ENCODE measurements at regions not wholly inside any gene's neighbourhood (a gene's known extent, or its start where the extent isn't known, plus 50 kb on each side); places are given as distances from the start of the nearest gene placed in this dataset.
"Not testable (repeated sequence)": the region's sequence is repeated elsewhere in the genome, so short reads cannot be mapped to it uniquely, and the experiment has no call there.

DNA sequence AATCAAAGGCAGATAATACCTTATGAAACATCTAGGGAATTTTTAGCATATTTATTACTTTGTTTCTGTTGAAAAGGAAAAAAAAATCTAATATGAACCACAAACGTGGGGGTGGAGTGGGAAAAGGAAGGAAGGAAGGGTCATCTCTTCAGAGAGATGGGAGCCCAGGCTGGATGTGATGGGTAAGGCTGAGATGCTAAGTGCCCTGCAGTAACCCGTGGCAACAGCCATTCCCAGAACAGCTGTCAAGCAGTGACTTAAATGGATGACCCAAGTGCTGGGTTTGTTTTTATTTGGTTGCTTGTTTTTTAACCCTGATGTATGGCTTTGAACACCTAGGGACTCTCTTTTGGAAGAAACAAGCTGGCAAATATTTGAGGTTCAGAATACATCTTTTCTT is 50.7 kb upstream of the KLF7 start:
- DNase-seq, result no peak

DNA sequence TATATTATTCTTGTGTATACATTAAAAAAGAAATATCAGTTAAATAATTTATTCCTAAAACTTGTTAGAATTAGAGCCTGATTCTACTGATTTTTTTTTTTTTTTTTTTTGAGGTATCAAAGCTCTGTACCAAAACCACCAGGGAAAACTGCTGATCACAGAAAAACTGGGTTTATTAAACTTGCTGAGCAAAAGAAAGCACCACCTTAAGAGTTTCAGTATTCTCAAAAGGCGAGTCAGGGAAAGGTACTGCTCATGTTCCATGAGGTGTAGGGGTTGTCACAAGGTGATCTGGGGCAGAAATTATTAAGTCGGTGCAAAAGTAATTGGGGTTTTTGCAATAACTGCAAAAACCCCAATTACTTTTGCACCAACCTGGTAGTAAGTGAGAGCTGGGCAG is 51.7 kb upstream of the KLF7 start:
- DNase-seq, result no peak

DNA sequence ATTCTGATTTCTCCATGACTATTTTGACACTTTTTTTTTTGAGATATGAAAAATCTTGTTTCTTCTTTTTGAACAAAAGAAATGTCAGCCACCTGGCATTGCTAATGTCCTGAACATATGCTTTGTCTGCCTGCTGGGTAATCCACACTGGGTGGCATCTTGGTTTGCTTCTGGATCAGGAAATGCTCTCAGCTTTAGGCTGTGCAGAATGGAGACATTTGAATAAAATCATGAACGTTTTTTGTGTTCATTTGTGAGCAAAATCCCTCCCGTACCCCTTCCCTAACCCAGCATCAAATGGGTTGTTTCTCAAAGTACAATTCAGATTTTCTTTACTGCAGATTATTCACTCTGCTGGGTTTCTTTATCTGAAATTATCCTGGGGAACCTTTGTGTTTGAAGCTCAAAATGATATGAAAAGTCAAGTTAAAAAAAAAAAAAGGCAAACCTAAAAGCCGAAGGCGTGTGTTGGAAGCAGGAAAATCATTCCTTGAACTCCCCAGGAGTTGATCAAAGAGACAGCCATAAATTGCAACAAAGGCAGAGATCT is 53.4 kb upstream of the KLF7 start:
- no peak for DNase-seq

DNA sequence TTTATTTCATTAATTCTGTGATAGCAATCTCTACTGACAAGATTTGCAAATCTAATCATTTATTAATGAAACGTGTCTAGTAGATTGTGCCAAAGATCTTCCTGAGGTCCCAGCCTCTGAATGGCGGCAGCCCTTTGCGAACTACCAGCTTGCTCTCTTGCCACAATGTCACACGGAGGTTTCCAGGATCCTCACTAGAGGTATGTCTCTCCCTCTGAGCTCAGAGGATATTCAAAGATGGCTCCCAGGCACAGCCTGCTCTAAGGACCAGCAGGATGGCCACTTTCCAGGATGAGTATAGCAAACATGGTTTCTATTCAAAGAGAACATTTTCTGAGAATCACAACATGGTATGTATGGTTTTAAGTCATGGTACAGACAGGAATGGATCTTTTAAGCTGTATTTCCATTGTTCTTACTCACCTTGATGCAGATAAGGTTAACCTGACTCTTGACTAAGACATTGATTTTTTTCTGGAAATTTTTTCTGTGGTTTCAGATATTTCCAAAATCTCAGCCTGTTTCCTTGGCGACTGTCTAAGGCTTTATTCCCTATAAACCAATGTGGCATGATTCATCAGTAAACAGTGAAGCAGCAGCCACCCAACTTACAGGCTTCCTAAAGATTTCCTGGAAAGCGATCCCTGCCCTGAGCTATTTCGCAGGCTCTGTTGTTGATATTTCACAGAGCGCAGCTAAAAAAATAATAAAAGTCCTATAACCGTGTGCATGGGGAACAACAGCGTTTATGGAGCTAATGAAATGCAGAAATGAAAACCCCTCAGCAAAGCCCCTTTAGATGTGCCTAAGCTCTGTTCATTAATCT is 54.1 kb upstream of the KLF7 start:
- peak; percentile 48 for DNase-seq

DNA sequence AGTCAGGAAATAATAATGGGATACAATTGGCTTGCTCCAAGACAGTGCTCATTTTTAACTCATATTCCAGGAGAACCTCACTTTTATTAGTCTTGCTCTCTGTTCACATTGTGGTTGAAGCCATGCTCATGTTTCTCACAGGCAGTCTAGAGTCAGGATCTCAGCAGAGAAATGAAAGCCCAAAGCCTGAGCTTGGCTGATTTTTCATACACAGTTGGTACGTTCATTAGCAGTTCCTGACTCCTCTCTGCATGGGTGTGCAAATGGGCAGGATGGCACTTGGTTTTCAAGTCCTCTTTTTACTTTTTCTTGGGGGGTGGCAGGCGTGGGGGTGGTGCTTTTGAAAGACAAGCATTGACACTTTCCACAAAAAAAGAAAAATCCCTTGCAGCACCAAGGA is 56.0 kb upstream of the KLF7 start:
- DNase-seq, result no peak

DNA sequence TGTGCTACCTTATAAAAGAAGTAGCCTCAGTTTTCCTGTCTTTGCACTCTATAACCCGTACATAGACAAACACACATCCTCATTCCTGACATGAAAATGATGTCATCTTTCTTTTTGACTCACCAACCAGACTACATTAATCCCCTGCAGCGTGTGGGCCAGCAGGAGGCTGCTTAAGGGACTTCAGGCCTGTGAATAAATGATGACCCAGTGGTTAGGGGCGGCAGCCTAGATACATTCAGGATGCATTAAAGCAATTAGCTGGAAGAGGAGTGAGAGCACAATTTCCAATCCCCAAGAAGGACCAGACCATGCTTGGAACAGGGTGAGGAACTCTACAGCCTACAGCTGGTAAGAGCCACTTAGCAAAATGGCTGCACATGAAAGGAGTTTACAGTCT is 57.3 kb upstream of the KLF7 start:
- no peak for DNase-seq

DNA sequence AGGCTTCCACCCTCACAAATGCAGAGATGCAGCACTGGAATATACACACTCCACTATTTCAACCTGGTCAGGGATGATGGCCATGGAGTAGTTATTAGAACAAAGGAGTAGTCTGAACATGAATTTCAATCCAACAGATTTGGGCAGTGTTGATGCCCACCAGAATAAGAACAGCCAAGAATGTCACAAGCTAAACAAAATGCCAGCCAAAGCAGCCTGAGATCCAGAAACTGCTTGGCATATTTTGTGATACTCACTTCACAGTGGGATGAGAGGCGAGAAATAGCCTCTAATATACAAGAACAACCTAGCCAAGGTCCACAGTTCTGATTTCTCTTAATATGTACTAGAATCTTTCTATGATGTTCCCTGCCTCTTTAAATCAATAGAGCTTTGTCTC is 58.6 kb upstream of the KLF7 start:
- DNase-seq, result no peak

DNA sequence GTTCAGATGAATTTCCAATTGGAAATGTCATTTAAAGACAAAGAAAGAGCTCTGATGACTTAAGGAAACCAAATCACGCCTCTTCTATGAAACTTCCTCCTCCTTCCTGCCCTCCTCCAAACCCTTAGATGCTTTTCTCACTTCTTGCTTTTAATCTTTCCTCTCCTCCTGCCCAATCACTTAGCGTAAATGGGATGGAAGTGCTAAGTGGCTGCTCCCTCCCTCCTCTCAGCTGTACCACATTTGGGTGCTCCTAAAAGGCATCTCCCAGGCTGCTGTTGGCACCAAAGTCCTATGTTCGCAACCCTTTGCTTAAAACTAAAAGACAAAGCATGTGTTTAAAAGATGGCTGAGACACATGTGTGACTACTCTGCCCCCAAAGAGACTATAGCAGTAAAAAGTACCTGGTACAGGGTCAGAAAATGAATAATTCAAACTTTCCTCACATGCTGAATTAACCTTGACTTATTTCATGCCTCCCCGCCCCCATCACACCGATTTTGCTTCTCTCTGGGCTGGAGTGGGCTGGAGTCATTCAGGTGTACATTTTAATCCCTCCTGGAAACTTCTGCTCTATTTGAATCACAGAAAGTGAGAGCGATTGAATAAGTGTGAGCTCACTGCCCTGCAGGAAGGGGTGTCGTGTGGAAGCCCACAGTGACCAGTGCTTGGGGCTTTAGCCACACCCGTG is 59.2 kb upstream of the KLF7 start:
- DNase-seq, result no peak

DNA sequence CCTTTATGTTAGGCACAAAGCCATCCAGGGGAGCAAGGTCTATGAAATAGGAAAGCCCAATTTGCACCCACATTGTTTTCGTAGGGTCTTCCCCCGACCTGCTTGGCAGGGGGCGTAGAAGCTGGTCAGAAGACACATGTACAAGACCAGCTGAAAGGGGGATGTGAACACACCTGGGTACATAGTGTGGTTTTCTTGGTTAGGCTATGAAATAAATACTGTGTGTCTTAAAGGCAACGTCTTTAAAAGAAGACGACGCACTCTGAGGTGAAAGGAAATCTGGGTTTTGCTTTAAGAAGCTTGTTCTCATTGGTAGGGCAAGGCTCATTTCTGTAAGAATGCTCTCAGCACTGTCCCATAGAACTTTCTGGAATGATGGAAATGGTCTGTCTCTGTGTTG is 60.0 kb upstream of the KLF7 start:
- no peak for DNase-seq

DNA sequence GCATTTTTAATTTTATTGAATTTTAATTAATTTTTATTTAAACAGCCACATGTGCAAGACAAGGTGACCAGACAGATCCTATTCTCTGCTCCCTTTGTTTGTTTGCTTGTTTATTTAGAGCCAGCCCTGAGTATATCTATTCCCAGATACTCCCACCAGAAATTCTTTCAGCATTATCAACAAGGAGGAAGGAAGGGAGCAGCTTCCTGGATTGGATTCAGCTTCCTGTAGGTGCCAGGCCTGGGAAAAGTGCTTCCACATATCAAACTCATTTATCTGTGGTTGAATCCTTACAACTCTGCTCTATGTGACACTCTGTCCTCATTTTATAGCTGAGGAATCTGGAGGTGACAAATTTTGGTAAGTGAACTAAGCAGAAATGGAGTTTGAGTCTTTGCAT is 60.5 kb upstream of the KLF7 start:
- DNase-seq, result no peak

DNA sequence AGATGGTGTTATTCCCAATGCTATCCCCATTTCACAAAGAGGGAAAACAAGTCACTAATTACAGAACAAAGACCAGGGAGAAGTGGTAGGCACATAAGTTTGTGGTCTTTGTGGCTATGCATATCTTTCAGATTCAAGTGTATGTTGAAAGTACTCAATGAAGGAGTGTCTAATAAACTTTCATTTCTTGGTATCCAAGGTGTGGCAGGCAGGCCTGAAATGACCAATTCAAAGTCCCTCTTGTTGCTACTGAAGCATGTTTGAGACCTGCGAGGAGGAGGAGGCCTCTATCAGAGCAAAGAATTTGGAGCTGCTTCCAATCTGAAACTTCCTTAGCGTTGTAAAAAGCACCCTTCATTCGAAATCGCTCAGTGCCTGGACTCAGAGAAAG is 60.9 kb upstream of the KLF7 start:
- DNase-seq, result no peak

DNA sequence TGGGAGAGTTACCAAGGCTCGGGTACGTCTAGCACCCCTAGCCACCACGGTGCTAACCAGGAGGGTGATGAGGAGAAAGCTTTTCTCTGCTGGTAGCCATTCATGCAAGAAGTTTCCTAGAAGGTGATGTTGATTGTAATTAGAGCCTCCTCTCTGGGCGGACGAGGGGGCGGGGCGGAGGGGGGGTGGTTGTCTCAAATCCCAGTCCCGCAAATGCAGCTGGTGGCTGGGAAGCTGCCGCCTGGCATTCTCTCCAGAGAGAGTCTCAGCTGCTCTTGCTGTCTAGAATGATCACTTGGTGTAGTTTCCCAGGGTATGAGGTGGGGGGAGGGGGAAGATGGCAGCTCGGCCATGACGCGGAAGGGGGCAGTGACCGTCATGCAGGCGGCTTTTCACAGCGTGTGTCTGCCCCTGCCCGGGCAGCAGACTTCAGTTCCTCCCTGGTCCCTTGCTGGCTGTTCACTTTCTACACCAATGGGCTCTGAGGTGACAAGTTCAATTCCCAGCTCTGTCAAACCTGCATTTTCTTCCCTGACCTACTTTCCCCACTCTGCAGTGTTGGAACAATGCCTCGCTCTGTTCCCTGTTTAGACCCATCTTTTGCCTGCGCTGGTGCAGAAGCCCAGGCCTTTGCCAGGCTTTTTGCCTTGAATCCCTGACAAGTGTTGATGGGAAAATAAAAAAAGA is 61.5 kb upstream of the KLF7 start:
- peak; percentile 80 for DNase-seq

DNA sequence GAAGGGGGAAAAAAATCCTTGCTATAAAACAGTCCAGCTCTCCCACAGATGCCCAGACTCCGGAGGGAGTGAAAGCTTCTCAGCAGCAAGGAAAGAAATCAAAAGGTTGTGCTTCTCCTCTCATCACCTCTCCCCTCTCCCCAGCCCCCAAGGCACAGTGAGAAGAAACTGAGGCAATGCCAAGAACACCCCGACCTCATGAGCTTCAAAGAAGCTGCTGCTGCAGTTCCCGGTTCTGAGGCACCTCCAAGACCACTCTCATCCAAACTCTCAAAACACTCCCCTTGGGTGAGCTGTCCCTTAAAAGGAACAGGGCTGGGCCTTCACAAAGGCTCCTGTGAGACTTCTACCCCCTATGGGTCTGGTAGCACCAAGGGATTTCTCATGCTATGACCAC is 62.0 kb upstream of the KLF7 start:
- DNase-seq, result no peak

DNA sequence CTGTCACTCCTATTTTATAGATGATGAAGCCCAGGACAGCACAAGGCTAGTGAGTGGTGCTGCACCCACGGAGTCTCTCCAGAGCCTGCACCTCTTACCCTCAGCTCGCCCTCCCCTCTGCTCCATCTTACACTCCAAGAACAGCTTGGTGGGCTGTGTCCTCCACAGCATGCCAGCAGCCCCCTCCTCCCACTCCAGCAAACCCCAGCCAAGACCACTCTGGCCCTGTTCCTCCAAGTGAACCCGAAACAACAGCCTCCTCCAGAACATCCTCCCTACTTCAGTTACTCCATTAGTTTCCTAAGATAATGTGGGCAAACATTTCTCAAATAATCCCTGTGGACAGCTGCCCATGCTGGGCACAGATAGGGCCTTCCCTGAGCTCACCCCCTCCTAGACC is 62.7 kb upstream of the KLF7 start:
- DNase-seq, result no peak

DNA sequence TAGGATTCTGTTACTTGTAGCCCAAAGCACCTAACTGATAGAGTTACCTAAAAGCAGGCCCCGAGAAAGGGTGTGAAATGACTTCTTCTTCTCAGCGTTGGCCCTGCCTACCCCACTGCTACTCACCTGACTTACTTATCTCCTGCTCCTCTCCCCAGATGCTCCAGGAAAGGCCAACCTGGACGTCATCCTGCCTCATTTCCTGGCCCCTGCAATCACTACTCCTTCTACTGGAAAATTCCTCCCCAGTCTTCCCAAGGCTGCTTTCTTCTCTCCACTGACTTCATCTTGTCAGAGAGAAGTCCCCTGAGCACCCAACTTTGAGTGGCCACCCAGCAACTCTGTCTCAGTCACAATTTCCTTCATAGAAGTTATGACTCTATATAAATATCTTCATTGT is 63.4 kb upstream of the KLF7 start:
- no peak for DNase-seq

DNA sequence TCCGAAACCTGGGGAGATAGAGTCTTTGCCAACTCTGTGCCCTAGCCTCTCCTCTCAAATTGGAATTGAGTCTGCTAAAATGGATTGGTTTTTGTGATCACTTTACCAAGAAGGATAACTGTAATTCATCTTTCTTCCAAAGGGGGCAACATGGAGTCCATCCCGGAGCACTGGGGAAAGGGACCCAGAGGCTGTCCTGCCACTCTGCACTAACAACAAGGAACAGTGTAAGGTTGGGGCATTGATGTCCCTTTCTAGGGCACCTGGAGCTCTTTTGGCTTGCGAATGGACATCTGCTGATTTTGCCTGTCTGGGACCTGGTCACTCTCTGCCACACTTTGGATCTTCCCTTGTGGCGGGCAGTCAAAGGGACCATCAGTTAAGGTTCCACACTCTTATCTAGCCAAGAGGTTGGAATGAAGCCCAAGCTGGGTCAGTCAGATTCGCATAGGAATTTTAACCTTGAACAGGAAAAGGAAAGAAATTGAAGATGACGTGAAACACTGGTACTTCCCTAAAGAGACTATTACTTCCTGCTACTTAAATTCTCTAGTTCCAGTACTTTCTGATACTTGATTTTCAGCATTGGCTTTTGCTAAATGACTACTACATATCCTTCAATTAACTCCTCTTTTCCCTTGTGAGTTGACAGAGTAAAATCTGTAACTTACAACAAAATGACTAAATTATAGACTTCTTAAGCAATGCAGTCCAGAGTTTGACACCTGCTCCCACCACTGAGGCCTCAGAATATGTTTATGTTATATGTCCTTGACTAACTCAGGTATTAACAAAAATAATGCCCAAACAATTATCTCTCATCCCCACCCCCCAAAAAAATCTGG is 64.7 kb upstream of the KLF7 start:
- DNase-seq, result no peak

DNA sequence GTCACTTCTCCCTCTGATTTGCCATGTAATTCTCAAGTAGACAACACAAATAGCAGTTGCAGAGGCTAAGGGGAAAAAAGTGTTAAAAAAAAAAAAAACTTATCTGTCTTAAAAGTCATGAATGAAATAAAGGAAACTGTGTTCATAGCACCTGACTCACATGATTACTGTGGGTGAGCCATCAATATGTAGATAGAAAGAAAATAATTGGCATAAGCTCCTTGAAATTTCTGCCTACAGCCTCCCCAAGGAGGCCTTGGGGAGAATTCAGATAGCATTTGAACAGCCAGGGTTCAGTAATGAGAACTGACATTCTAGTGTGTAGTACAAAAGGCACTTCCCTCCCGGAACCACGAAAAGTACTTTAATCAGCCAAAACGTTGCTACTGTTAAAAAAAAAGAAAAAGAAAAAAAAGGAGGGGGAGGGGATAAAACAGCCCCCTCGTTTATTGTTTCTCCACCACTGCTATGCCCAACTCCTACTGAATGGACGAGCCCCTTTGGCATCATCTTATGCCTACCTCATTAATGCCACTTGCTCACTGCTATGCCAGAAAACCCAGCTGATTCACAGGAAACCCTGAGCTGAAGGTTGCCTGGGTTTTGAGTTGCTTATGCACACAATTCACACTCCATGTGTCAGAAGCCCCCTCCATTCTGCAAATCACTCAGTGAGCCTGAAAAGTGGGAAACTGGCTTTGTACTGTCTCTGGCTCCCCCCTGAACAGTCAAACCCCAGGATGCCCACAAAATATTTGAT is 65.5 kb upstream of the KLF7 start:
- DNase-seq, result no peak

DNA sequence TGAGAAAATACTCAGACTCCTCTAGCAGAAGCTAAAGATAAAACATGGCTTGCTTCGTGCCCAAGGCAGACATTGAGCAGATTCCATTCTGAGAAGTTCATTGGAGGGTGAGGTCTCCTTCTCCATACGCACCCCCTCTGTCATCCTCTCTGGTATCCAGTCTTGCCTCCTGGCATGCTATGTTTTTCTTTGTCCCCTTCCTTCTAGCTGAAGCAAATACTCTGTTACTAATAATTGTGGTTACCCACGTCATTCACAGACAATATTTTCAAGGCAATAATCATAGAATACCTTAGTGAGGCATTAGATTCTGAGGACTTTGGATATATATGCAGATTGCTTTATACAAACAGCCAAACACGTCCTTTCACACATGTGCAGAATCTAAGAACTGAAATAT is 66.2 kb upstream of the KLF7 start:
- DNase-seq, result no peak

DNA sequence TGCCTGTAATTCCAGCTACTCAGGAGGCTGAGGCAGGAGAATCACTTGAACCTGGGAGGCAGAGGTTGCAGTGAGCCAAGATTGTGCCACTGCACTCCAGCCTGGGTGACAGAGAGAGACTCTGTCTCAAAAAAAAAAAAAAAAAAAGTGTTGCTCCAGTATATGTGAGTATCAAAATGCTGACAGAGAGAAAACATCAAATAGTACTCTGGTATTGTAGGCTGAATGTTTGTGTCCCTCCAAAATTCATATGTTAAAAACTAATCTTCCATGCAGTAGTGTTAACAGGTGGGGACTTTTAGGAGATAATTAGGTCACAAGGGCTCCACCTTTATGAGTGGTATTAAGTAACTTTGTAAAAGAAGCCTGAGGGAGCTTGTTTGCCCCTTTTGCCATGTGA is 67.4 kb upstream of the KLF7 start:
- DNase-seq, result not testable (repeated sequence)

DNA sequence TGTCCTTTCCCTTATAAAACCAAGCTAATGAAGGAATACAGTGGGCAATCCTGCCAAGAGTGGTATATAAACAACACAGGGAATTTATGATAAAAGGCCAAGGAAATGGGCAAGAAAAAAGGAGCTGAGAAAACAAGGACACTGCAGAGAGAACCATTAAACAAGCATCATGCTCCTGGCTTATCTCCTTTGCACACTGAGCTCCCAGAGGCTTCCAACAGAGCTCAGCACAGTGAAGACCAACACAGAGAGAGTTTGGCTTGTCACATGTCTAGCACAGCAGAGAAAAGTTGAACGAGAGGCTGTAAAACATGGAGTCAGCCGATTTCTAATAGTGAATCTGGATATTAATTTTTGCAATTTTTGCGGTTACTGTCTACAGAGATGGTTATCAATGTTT is 68.0 kb upstream of the KLF7 start:
- no peak for DNase-seq

DNA sequence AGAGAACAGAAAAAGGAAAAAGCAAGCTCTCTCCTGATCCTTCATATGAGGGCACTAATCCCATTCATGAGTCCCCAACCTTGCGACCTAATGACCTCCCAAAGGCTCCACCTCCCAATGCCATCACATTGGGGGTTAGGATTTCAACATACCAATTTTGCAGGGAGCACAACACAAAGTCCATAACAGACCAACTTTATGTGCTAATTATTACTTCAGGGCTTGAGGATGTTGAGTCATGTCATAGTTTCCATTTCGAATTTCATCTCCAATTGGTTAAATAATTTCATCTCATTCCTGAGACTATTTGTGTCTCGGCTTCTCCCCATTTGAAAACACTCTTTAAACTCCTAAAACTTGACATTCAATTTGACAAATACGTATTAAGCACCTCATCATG is 69.9 kb upstream of the KLF7 start:
- DNase-seq, result no peak

All from femur (tissue), 1 donor.